Kidney (tissue), 13 donors: ENCODE measurements at regions not wholly inside any gene's neighbourhood (a gene's known extent, or its start where the extent isn't known, plus 50 kb on each side); places are given as distances from the start of the nearest gene placed in this dataset.

Source experiments
- DNase-seq, 5 donors: peaks; one replicate each; pipeline ENCODE4 v3.0.0-alpha.2; 2013 to 2020
- FAIRE-seq: peaks from 2 replicates; lab custom pipeline; 2012; peaks lifted over from hg19 to GRCh38; lab: Jason Lieb, UNC
- H3K27ac ChIP-seq, 2 donors: one replicate each; pipeline ENCODE4 v1.7.0; 2013; ENCODE audit warnings: low read depth in 2 of 2, low read length in 2 of 2, inconsistent platforms in 1 of 2
- H3K27me3 ChIP-seq: one replicate; pipeline ENCODE4 v1.7.1; 2013; ENCODE audit warnings: low read length, inconsistent platforms; ENCODE audit not compliant: control insufficient read depth, insufficient read depth
- H3K36me3 ChIP-seq, 3 donors: one replicate each; pipeline versions ENCODE4 v1.7.0 to v1.7.1; 2013; ENCODE audit warnings: low read length in 3 of 3, control low read depth in 1 of 3, inconsistent platforms in 1 of 3; ENCODE audit not compliant: insufficient read depth in 3 of 3, control insufficient read depth in 2 of 3
- H3K4me1 ChIP-seq, 3 donors: one replicate each; pipeline versions ENCODE4 v1.7.0 to v1.7.1; 2013; ENCODE audit warnings: low read length in 3 of 3, inconsistent platforms in 1 of 3, low read depth in 1 of 3; ENCODE audit not compliant: control insufficient read depth in 2 of 3, insufficient read depth in 2 of 3
- H3K4me3 ChIP-seq, 3 donors: one replicate each; pipeline versions ENCODE4 v1.7.0 to v1.8.1; 2013; ENCODE audit warnings: low read length in 3 of 3, control low read depth in 1 of 3, inconsistent platforms in 1 of 3
- H3K9ac ChIP-seq, 3 donors: one replicate each; pipeline versions ENCODE4 v1.7.0 to v1.7.1; 2013; ENCODE audit warnings: low read length in 3 of 3, control low read depth in 1 of 3, inconsistent platforms in 1 of 3
- H3K9me3 ChIP-seq, 3 donors: one replicate each; pipeline versions ENCODE4 v1.7.0 to v1.7.1; 2013; ENCODE audit warnings: low read length in 3 of 3, control low read depth in 1 of 3, inconsistent platforms in 1 of 3; ENCODE audit not compliant: control insufficient read depth in 2 of 3, insufficient read depth in 1 of 3
- CTCF ChIP-seq: IDR thresholded peaks from 3 replicates; pipeline ENCODE4 v1.5.1; 2012; ENCODE audit warnings: mild to moderate bottlenecking, moderate library complexity, borderline replicate concordance; ENCODE audit not compliant: insufficient read depth; ENCODE audit errors: extremely low read depth
- intact Hi-C: fragments of 100-400 bp; cut with DNase I; formaldehyde crosslinking; loops from one replicate; pipeline ENCODE4 v1.11.1; 2022
- donor health status: control.
- donor health status: control.
- donor health status: control.
- donor health status: control.
- donor health status: control.
- donor health status: DM: yes; HTN: yes; CAD: no.
- donor health status: Normal renal cell carcinoma (clear cell type).

DNA sequence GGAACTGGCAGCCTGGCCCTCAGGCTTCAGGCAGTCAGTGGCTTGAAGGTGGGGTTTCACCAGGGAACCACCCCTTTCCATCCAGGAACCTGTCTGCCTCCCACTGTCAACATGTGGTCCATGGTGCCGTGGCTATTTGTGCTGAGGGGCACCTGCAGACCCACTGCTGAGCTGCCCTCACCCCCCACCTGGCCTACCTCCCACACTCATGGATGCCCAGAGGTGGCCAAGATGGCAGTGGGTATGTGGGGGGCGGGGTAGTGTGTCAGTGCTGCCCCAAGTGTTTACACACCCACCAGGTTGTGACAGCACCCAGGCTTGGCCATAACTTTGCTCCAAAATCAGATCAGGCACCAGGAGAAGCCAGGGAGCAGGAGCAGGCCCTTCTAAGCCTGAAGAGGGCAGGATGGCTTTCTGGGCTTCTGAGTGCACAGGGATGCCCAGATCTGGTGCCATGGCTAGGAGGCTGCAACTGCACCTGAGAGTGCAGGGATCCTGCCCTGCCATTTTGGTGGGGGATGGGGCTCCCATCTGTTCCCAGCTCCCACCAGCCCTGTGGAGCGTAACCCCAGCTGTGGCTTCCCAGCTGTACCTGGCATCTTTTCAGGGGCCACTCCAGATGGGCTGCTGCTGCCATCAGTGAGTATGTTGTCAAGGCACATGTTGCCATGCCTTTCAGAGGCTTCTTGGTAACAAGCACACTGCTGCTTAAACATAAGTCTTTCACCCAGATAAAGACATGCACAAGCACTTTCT lies 263.9 kb downstream of the LRIG3 start:
- Histone ChIP-seq H3K4me3 (no peak overlapping the region), H3K9me3 (peaks cover 0 to 12% (median 0%) of the 10 kb centered on the region in 3 donors), H3K27me3 (no peaks in the 10 kb centered on the region), H3K4me1 (no peaks in the 10 kb centered on the region), H3K9ac (no peak overlapping the region), H3K27ac (no peak overlapping the region), H3K36me3 (no peaks in the 10 kb centered on the region)
- FAIRE-seq (no peak), DNase-seq (no peak)
- TF ChIP-seq CTCF = no peak
- intact Hi-C loops = no loop called here

DNA sequence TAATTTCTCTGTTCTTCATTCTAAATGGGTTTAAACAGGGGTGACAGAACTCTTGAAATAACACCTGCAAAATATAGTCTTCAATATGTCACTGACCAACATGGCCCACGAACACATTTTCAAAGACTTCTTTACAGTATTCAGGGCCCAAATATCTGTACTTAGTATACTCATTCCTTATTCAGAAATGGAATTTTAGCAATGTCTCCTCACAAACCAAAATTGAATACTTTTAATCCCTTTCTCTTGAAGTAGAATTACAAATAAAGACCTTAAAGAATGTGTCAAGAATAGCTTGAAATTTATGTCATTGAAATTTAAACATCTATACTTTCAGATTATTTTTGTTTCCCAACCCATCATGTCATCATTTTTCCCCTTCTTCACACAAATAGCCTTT lies 263.1 kb downstream of the LRIG3 start:
- peaks cover 0 to 12% (median 0%) of the 10 kb centered on the region in 3 donors for H3K9me3 ChIP-seq
- H3K27me3 ChIP-seq = no peaks in the 10 kb centered on the region
- no peak for FAIRE-seq
- no peak overlapping the region for H3K27ac ChIP-seq
- intact Hi-C loops = no loop called here
- no peaks in the 10 kb centered on the region for H3K4me1 ChIP-seq
- no peak overlapping the region for H3K4me3 ChIP-seq
- no peaks in the 10 kb centered on the region for H3K36me3 ChIP-seq
- no peak for TF ChIP-seq CTCF
- no peak overlapping the region for H3K9ac ChIP-seq
- DNase-seq = no peak

DNA sequence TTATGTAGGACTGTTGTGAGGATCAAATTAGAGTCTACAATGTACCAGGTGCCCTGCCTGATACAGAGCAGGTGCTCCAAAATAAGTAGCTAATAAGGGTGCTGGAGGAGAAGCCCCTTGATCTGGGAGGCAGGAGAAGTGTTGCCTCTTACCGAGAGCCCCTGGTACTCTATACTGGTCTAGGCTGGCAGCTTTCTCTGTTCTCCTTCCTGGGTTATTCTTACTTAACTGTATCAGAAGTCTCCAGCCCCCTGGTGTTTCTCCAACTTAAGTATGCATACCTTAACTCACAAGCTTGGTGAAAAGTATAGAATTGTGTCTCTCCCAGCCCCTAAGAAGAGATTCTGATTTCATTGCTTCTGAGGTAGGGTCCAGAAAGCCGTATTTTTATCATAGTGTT lies 254.9 kb downstream of the LRIG3 start:
- no peaks in the 10 kb centered on the region for H3K36me3 ChIP-seq
- no peak overlapping the region for H3K4me3 ChIP-seq
- H3K27ac ChIP-seq = no peak overlapping the region
- H3K9me3 ChIP-seq = no peaks in the 10 kb centered on the region
- intact Hi-C loops = no loop called here
- no peak for TF ChIP-seq CTCF
- H3K27me3 ChIP-seq = no peaks in the 10 kb centered on the region
- no peak overlapping the region for H3K9ac ChIP-seq
- FAIRE-seq (no peak), DNase-seq (no peak)
- no peaks in the 10 kb centered on the region for H3K4me1 ChIP-seq
